ENCODE measurements at regions not wholly inside any gene's neighbourhood (a gene's known extent, or its start where the extent isn't known, plus 50 kb on each side); places are given as distances from the start of the nearest gene placed in this dataset.

DNA sequence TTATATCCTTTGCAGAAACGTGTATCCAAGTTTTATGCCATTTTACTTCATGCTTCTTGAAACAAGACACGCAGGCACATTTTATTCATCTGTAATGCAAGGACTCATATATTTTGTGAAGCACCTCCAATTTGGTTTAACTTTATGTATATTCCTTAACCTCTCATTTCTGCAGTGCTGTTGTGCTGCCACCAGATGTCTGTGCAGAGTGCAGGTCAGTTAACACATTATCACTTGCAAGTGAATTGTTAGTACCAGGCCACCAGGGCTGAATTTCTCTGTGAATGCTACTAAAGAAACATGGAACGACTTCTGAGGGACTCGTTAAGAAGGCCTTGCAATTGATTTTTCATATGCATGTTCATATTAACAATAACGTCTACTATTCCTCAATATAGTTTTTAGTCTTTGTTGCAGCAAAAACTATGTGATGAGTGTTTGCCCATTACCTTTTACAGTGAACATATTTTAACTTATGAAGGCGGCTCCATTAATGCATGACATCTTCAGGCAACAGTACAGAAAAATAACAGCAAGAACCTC is 770.3 kb downstream of the NLGN4X start:
- TF ChIP-seq Cebpa-rat (IDR thresholded peaks at IDR 0.05): no peak
- Histone ChIP-seq H3K9ac (no peak overlapping the region), H3K27me3 (no peaks in the 10 kb centered on the region), H3K27ac (no peak overlapping the region), H3K4me1 (no peaks in the 10 kb centered on the region), H4K20me1 (no peaks in the 10 kb centered on the region), H3K4me2 (no peak overlapping the region), H3K36me3 (no peaks in the 10 kb centered on the region), H3K4me3 (no peak overlapping the region), H3K9me3 (peaks cover 8% of the 10 kb centered on the region; the same call in 1 of the 2 replicates)

DNA sequence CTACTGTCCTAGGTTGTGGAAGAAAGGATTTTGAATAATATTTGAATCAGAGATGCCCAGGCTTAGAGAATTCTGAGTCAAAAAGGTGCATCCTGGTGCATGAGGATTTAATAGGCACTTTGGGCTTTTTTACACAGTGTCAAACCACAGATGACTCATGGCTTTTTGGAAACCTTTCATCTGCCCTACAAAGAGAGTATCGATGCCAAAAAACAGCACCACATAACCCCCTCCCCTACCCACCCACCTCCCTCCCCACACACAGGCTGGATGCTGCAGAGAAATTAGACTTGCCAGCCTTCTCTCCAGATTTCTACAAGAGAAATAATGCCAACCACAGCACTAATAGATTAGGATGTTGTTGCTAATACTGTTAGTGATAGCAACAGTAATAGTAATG is 779.3 kb downstream of the NLGN4X start:
- Histone ChIP-seq H3K9ac (no peak overlapping the region), H3K36me3 (no peaks in the 10 kb centered on the region), H3K27me3 (no peaks in the 10 kb centered on the region)

GRCh38 chrX:5431823-5432222 is 796.8 kb downstream of the NLGN4X start:
- no peaks in the 10 kb centered on the region for H3K27me3 ChIP-seq
- no peaks in the 10 kb centered on the region for H4K20me1 ChIP-seq
- no peaks in the 10 kb centered on the region for H3K4me1 ChIP-seq
- no peak overlapping the region for H3K4me2 ChIP-seq
- H3K36me3 ChIP-seq: no peaks in the 10 kb centered on the region
- no peak overlapping the region for H3K4me3 ChIP-seq
- no peak overlapping the region for H3K9ac ChIP-seq
- no peak for TF ChIP-seq Cebpa-rat (IDR thresholded peaks at IDR 0.05)
- no peaks in the 10 kb centered on the region for H3K9me3 ChIP-seq
- H3K27ac ChIP-seq: no peak overlapping the region

More for the DNA sequence above, 779.3 kb downstream of the NLGN4X start:
- Histone ChIP-seq H3K27ac (no peak overlapping the region), H3K4me2 (no peak overlapping the region), H3K9me3 (no peaks in the 10 kb centered on the region), H4K20me1 (no peaks in the 10 kb centered on the region), H3K4me3 (no peak overlapping the region), H3K4me1 (no peaks in the 10 kb centered on the region)
- no peak for TF ChIP-seq Cebpa-rat (IDR thresholded peaks at IDR 0.05)

DNA sequence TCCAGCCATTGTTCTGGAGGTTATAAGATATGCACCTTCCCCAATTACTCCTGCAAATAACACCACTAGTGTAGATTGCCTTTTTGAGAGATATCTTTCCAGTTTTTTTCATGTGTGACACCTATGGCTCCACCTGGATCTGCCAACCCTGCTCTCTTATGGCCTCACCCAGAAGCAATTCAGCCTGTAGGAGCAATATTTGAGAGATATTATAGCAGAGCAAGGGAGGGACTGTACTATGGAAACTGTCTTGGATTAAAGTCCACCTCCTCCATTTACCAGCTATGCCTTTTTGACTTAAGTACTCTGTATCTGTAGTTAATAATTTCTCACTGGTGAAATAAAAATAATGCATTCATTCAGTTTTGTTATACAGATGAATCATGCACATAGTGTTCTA is 803.5 kb downstream of the NLGN4X start:
- H3K27me3 ChIP-seq: no peaks in the 10 kb centered on the region
- H4K20me1 ChIP-seq: no peaks in the 10 kb centered on the region
- no peaks in the 10 kb centered on the region for H3K9me3 ChIP-seq
- no peaks in the 10 kb centered on the region for H3K36me3 ChIP-seq
- TF ChIP-seq Cebpa-rat (IDR thresholded peaks at IDR 0.05): no peak
- no peak overlapping the region for H3K4me3 ChIP-seq
- H3K27ac ChIP-seq: no peak overlapping the region
- no peak overlapping the region for H3K9ac ChIP-seq
- no peak overlapping the region for H3K4me2 ChIP-seq
- no peaks in the 10 kb centered on the region for H3K4me1 ChIP-seq

- no peaks in the 10 kb centered on the region for H3K36me3 ChIP-seq
- H4K20me1 ChIP-seq: no peaks in the 10 kb centered on the region
- H3K27ac ChIP-seq: no peak overlapping the region
- H3K9me3 ChIP-seq: no peaks in the 10 kb centered on the region
- no peak overlapping the region for H3K4me2 ChIP-seq
- no peak for TF ChIP-seq Cebpa-rat (IDR thresholded peaks at IDR 0.05)
- no peaks in the 10 kb centered on the region for H3K4me1 ChIP-seq
- H3K9ac ChIP-seq: no peak overlapping the region
- no peaks in the 10 kb centered on the region for H3K27me3 ChIP-seq
- no peak overlapping the region for H3K4me3 ChIP-seq
Measured at GRCh38 chrX:5417381-5417780, 811.3 kb downstream of the NLGN4X start.

DNA sequence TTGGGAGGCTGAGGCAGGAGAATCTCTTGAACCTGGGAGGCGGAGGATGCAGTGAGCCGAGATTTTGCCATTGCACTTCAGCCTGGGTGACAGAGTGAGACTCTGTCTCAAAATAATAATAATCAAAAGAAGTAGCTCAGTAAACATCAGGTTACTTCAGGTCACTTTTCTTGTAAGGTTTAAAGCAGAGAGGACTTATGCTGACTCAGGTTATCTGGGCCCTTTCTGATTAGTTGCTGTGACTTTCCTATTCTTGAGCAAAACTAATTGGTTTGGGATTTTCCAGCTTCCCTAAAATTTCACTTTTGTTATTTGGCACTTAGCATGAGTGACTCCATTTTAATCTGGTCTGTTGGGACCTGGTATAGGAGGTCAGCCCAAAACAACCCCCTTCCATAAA is 812.9 kb downstream of the NLGN4X start:
- H3K27me3 ChIP-seq: no peaks in the 10 kb centered on the region
- H3K27ac ChIP-seq: no peak overlapping the region
- no peak overlapping the region for H3K4me2 ChIP-seq
- H4K20me1 ChIP-seq: no peaks in the 10 kb centered on the region
- no peaks in the 10 kb centered on the region for H3K36me3 ChIP-seq
- H3K4me1 ChIP-seq: no peaks in the 10 kb centered on the region
- H3K9ac ChIP-seq: no peak overlapping the region
- TF ChIP-seq Cebpa-rat (IDR thresholded peaks at IDR 0.05): no peak
- H3K4me3 ChIP-seq: no peak overlapping the region
- H3K9me3 ChIP-seq: no peaks in the 10 kb centered on the region

DNA sequence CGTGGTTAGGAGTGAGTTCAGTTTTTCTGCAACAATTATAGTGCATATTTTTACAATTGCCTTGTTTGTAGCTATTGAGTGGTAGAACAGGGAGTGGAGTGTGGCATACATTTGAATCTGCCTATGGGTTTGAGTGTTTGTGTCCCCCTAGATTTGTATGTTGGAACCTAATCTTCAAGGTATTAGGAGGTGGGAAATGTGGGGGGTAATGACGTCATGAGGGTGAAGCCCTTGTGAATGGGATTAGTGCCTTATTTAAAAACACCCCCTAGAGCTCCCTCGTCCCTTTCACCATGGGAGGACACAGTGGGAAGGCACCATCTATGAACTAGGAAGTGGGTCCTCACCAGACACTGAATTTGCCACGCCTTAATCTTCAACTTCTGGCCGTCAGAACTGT is 819.6 kb downstream of the NLGN4X start:
- no peaks in the 10 kb centered on the region for H3K4me1 ChIP-seq
- no peak overlapping the region for H3K9ac ChIP-seq
- no peaks in the 10 kb centered on the region for H3K36me3 ChIP-seq
- no peaks in the 10 kb centered on the region for H3K9me3 ChIP-seq
- H3K27ac ChIP-seq: no peak overlapping the region
- no peak overlapping the region for H3K4me2 ChIP-seq
- no peak for TF ChIP-seq Cebpa-rat (IDR thresholded peaks at IDR 0.05)
- no peaks in the 10 kb centered on the region for H4K20me1 ChIP-seq
- no peak overlapping the region for H3K4me3 ChIP-seq
- H3K27me3 ChIP-seq: no peaks in the 10 kb centered on the region

- Histone ChIP-seq H3K9ac (no peak overlapping the region), H3K9me3 (no peaks in the 10 kb centered on the region), H3K36me3 (no peaks in the 10 kb centered on the region), H3K27ac (no peak overlapping the region), H4K20me1 (no peaks in the 10 kb centered on the region), H3K27me3 (no peaks in the 10 kb centered on the region), H3K4me2 (no peak overlapping the region), H3K4me3 (no peak overlapping the region), H3K4me1 (no peaks in the 10 kb centered on the region)
- no peak for TF ChIP-seq Cebpa-rat (IDR thresholded peaks at IDR 0.05)
Measured at GRCh38 chrX:5402461-5402860, 826.2 kb downstream of the NLGN4X start.

DNA sequence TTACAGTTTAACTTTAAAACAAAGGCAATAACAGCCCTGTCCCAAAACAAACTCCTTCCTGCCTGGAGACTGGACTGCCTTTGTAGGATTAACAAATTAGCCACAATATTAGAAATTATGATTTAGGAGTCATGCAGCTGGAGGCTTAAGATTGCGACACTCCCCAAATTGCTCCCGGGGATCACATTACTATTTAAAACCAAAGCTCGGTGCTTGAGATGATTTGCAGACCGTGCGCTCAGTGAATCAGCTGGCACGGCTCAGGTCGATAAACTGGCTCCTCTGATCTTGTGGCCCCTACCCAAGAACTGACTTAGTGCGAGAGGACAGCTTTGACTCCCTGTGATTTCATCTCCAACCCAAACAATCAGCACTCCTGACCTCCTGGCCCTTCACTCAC is 829.3 kb downstream of the NLGN4X start:
- Histone ChIP-seq H3K27ac (no peak overlapping the region), H4K20me1 (no peaks in the 10 kb centered on the region), H3K27me3 (no peaks in the 10 kb centered on the region), H3K4me2 (no peak overlapping the region), H3K36me3 (no peaks in the 10 kb centered on the region), H3K4me3 (no peak overlapping the region), H3K4me1 (no peaks in the 10 kb centered on the region), H3K9ac (no peak overlapping the region), H3K9me3 (no peaks in the 10 kb centered on the region)
- 0 out of 2 replicates have a peak, but pooled peaks have one; percentile 43 for TF ChIP-seq Cebpa-rat (IDR thresholded peaks at IDR 0.05)

DNA sequence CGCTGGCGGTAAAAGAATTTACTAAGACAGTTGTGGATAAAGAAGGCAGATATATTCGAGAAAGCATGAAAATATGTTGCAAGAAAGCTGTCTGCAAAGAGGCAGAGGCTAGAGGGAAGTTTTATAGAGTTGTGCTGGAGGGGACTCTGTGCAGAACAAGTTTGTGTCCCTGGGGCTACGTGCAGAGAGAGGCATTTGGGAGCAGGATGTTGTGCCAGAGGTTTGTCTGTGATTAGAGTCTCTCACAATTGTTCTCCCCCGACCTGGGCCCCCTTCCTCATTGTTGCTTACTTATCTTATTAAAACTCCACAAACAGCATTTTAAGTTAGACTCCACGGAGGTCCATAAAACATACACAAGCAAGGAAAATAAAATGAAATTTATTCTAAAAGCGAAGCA is 831.3 kb downstream of the NLGN4X start:
- TF ChIP-seq Cebpa-rat (IDR thresholded peaks at IDR 0.05): no peak

DNA sequence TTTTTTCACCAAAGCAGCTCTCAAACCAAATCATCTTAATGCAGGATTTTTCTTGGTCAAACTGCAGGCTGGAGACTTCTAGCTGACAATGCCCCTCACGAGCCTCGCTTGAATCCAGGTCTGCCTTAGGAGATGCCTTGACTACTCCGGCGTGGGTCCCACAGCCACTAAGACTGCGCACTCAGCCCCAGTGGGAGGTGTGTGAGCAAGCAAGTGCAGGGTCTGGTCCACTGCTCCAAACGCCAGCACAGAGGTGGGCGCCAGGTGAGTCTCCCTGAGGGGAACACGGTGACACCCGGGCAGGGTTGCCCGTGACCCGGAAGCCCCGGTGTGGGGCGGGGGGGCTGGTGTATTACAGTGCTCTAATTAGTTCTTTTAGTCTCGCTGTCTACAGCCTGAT is 838.3 kb downstream of the NLGN4X start:
- no peaks in the 10 kb centered on the region for H3K36me3 ChIP-seq
- no peak overlapping the region for H3K4me2 ChIP-seq
- no peak overlapping the region for H3K27ac ChIP-seq
- no peak overlapping the region for H3K4me3 ChIP-seq
- no peak for TF ChIP-seq Cebpa-rat (IDR thresholded peaks at IDR 0.05)
- no peaks in the 10 kb centered on the region for H3K27me3 ChIP-seq
- H3K9me3 ChIP-seq: no peaks in the 10 kb centered on the region
- H3K9ac ChIP-seq: no peak overlapping the region
- H3K4me1 ChIP-seq: peaks cover 9% of the 10 kb centered on the region; the same call in 1 of the 2 replicates
- H4K20me1 ChIP-seq: no peaks in the 10 kb centered on the region

More for the DNA sequence above, 831.3 kb downstream of the NLGN4X start:
- no peaks in the 10 kb centered on the region for H3K27me3 ChIP-seq
- H3K4me3 ChIP-seq: no peak overlapping the region
- no peak overlapping the region for H3K27ac ChIP-seq
- no peaks in the 10 kb centered on the region for H3K36me3 ChIP-seq
- no peak overlapping the region for H3K4me2 ChIP-seq
- no peak overlapping the region for H3K9ac ChIP-seq
- H3K9me3 ChIP-seq: no peaks in the 10 kb centered on the region
- H3K4me1 ChIP-seq: no peaks in the 10 kb centered on the region
- no peaks in the 10 kb centered on the region for H4K20me1 ChIP-seq
